IMR-90 (cell line): ENCODE measurements at regions not wholly inside any gene's neighbourhood (a gene's known extent, or its start where the extent isn't known, plus 50 kb on each side); places are given as distances from the start of the nearest gene placed in this dataset.

Experiments used
- ATAC-seq: fragments of 200-7000 bp; cut with Tn5 transposase; 2 replicates; pipeline ENCODE4 v1.9.1; 2020; ENCODE audit warnings: low read depth, mild to moderate bottlenecking, moderate library complexity
- BruUV-seq: library from RNA; stranded (reverse); fragments of 400-500 nt; replicated peaks from 2 replicates; lab custom pipeline; 2021; lab: Mats Ljungman, UMichigan
- CTCF ChIA-PET: fragments of 300-600 bp; formaldehyde crosslinking; extraction: SDS; loops from one replicate; lab custom pipeline; 2021; ENCODE audit warnings: antibody characterized with exemption; lab: Yijun Ruan, JAX
- POLR2A ChIA-PET: fragments of 300-600 bp; sonication (Branson Sonifier 250); formaldehyde crosslinking; loops from one replicate; lab custom pipeline; 2022; ENCODE audit warnings: antibody characterized with exemption; ENCODE audit not compliant: unreplicated experiment; lab: Charles Lee
- DNase-seq: peaks from one replicate; pipeline ENCODE4 v3.0.0; 2013
- H2AFZ ChIP-seq: replicated peaks from 2 replicates; pipeline ENCODE3; 2013; ENCODE audit warnings: low read length, mild to moderate bottlenecking; ENCODE audit not compliant: poor library complexity
- H2AK5ac ChIP-seq: 2 replicates; pipeline ENCODE4 v1.6.1; 2013; ENCODE audit warnings: low read depth, low read length, inconsistent platforms
- H2AK9ac ChIP-seq: replicated peaks from 2 replicates; pipeline ENCODE3; 2013; ENCODE audit warnings: mild to moderate bottlenecking, low read depth, low read length, moderate library complexity; ENCODE audit not compliant: poor library complexity
- H2BK120ac ChIP-seq: 2 replicates; pipeline ENCODE4 v1.6.1; 2013; ENCODE audit warnings: low read depth, low read length, inconsistent platforms
- H2BK15ac ChIP-seq: 3 replicates; pipeline ENCODE4 v1.6.1; 2013; ENCODE audit warnings: low read depth, low read length, inconsistent platforms
- H2BK20ac ChIP-seq: 2 replicates; pipeline ENCODE4 v1.6.1; 2013; ENCODE audit warnings: low read depth, mild to moderate bottlenecking, inconsistent platforms, low read length, moderate library complexity
- H2BK5ac ChIP-seq: 2 replicates; pipeline ENCODE4 v1.6.1; 2013; ENCODE audit warnings: mild to moderate bottlenecking, low read depth, low read length, inconsistent platforms; ENCODE audit not compliant: poor library complexity, severe bottlenecking
- H3K14ac ChIP-seq: replicated peaks from 2 replicates; pipeline ENCODE4 v1.6.1; 2013; ENCODE audit warnings: low read depth, low read length, inconsistent platforms
- H3K18ac ChIP-seq: 2 replicates; pipeline ENCODE4 v1.6.1; 2013; ENCODE audit warnings: low read depth, low read length, control low read depth
- H3K23ac ChIP-seq: 2 replicates; pipeline ENCODE4 v1.6.1; 2013; ENCODE audit warnings: low read depth, low read length, inconsistent platforms
- H3K27ac ChIP-seq: 2 replicates; pipeline ENCODE4 v1.5.1; 2013; ENCODE audit warnings: mild to moderate bottlenecking, control low read depth, low read length; ENCODE audit not compliant: insufficient read depth
- H3K27me3 ChIP-seq: 2 replicates; pipeline ENCODE4 v1.6.1; 2013; ENCODE audit warnings: low read length; ENCODE audit not compliant: control insufficient read depth, insufficient read depth
- H3K36me3 ChIP-seq: 2 replicates; pipeline ENCODE4 v1.6.1; 2013; ENCODE audit warnings: low read length, mixed read lengths; ENCODE audit not compliant: control insufficient read depth, insufficient read depth
- H3K4ac ChIP-seq: 2 replicates; pipeline ENCODE4 v1.6.1; 2013; ENCODE audit warnings: low read depth, low read length, inconsistent platforms
- H3K4me1 ChIP-seq: 2 replicates; pipeline ENCODE4 v1.6.1; 2013; ENCODE audit warnings: low read length, mixed read lengths; ENCODE audit not compliant: control insufficient read depth, insufficient read depth
- H3K4me2 ChIP-seq: 2 replicates; pipeline ENCODE4 v1.6.1; 2013; ENCODE audit warnings: low read depth, mild to moderate bottlenecking, control low read depth, low read length, moderate library complexity
- H3K4me3 ChIP-seq: 2 replicates; pipeline ENCODE4 v1.5.1; 2013; ENCODE audit warnings: low read depth, mild to moderate bottlenecking, control low read depth, low read length, moderate library complexity; ENCODE audit not compliant: insufficient read depth
- H3K56ac ChIP-seq: 2 replicates; pipeline ENCODE4 v1.6.1; 2013; ENCODE audit warnings: low read length, inconsistent platforms; ENCODE audit not compliant: insufficient read depth; ENCODE audit errors: extremely low read depth
- H3K79me1 ChIP-seq, 2 experiments: 2 replicates each; pipeline ENCODE4 v1.6.1; 2013; ENCODE audit warnings: low read length in 2 of 2, inconsistent platforms in 1 of 2, low read depth in 1 of 2
- H3K9ac ChIP-seq: 2 replicates; pipeline ENCODE4 v1.6.1; 2013; ENCODE audit warnings: low read depth, low read length, control low read depth
- H3K9me1 ChIP-seq: 2 replicates; pipeline ENCODE4 v1.6.1; 2013; ENCODE audit warnings: low read length, inconsistent platforms; ENCODE audit not compliant: insufficient read depth
- H3K9me3 ChIP-seq: 2 replicates; pipeline ENCODE4 v1.6.1; 2013; ENCODE audit warnings: low read length; ENCODE audit not compliant: control insufficient read depth, insufficient read depth
- H4K20me1 ChIP-seq: 2 replicates; pipeline ENCODE4 v1.6.1; 2013; ENCODE audit warnings: low read length, inconsistent platforms; ENCODE audit not compliant: insufficient read depth
- H4K5ac ChIP-seq: 2 replicates; pipeline ENCODE4 v1.6.1; 2013; ENCODE audit warnings: mild to moderate bottlenecking, low read depth, low read length, control low read depth
- H4K8ac ChIP-seq, 2 experiments: 2 replicates each; pipeline ENCODE4 v1.6.1; 2013; ENCODE audit warnings: low read depth in 2 of 2, low read length in 2 of 2, control low read depth in 1 of 2, inconsistent platforms in 1 of 2
- H4K91ac ChIP-seq: 2 replicates; pipeline ENCODE4 v1.6.1; 2013; ENCODE audit warnings: low read depth, low read length, inconsistent platforms; ENCODE audit not compliant: insufficient read depth
- BHLHE40 ChIP-seq: fragments of 150-350 bp; IDR thresholded peaks from 2 replicates; pipeline ENCODE4 v1.6.1; 2016; ENCODE audit warnings: mild to moderate bottlenecking, low read depth, low read length
- CEBPB ChIP-seq: IDR thresholded peaks from 2 replicates; pipeline ENCODE4 v1.6.1; 2012; ENCODE audit warnings: low read depth, low read length, improper control_type of control experiment
- CHD1 ChIP-seq: IDR thresholded peaks from 2 replicates; pipeline ENCODE4 v1.6.1; 2012; ENCODE audit warnings: low read depth, low read length, improper control_type of control experiment
- ELK1 ChIP-seq: fragments of 150-350 bp; IDR thresholded peaks from 2 replicates; pipeline ENCODE4 v1.6.1; 2016; ENCODE audit warnings: low read depth, mild to moderate bottlenecking, low read length, moderate library complexity, borderline replicate concordance
- FOS ChIP-seq: fragments of 150-350 bp; IDR thresholded peaks from 2 replicates; pipeline ENCODE4 v1.6.1; 2016; ENCODE audit warnings: low read depth, low read length
- MAFK ChIP-seq: IDR thresholded peaks from 2 replicates; pipeline ENCODE4 v1.6.1; 2012; ENCODE audit warnings: low read depth, low read length, improper control_type of control experiment
- MAZ ChIP-seq: IDR thresholded peaks from 2 replicates; pipeline ENCODE4 v1.6.1; 2012; ENCODE audit warnings: low read depth, mild to moderate bottlenecking, low read length, improper control_type of control experiment, moderate library complexity, borderline replicate concordance
- MXI1 ChIP-seq: IDR thresholded peaks from 2 replicates; pipeline ENCODE4 v1.6.1; 2012; ENCODE audit warnings: low read depth, mild to moderate bottlenecking, low read length, moderate library complexity, borderline replicate concordance
- NFE2L2 ChIP-seq: fragments of 150-350 bp; IDR thresholded peaks from 2 replicates; pipeline ENCODE4 v1.6.1; 2016; ENCODE audit warnings: low read depth, mild to moderate bottlenecking, low read length
- POLR2A ChIP-seq: IDR thresholded peaks from 2 replicates; pipeline ENCODE4 v1.6.1; 2012; ENCODE audit warnings: mild to moderate bottlenecking, low read depth, low read length
- RAD21 ChIP-seq: IDR thresholded peaks from 2 replicates; pipeline ENCODE4 v1.6.1; 2012; ENCODE audit warnings: low read length, improper control_type of control experiment
- RCOR1 ChIP-seq: IDR thresholded peaks from 2 replicates; pipeline ENCODE4 v1.6.1; 2012; ENCODE audit warnings: mild to moderate bottlenecking, low read length, improper control_type of control experiment; ENCODE audit not compliant: insufficient replicate concordance
- RFX5 ChIP-seq: IDR thresholded peaks from 2 replicates; pipeline ENCODE4 v1.8.0; 2012; ENCODE audit warnings: low read depth, mild to moderate bottlenecking, low read length, moderate library complexity
- SMC3 ChIP-seq: fragments of 150-350 bp; IDR thresholded peaks from 2 replicates; pipeline ENCODE4 v1.6.1; 2016; ENCODE audit warnings: low read depth, mild to moderate bottlenecking, antibody characterized with exemption, low read length, moderate library complexity
- USF2 ChIP-seq: fragments of 150-350 bp; IDR thresholded peaks from 2 replicates; pipeline ENCODE4 v1.6.1; 2017; ENCODE audit warnings: mild to moderate bottlenecking, antibody characterized with exemption, low read length, low read depth
- whole genome bisulfite sequencing, 2 experiments: methylation state at CpG; one replicate each; pipeline versions ENCODE4 v1.1.5 to v1.1.7; 2013; ENCODE audit warnings: missing lambda C conversion rate in 2 of 2; ENCODE audit not compliant: insufficient read length in 1 of 2; ENCODE audit errors: extremely low coverage in 2 of 2; 5-methylcytosine and 5-hydroxymethylcytosine counted together
- dilution Hi-C: fragments of 300-500 bp; cut with HindIII; formaldehyde crosslinking; loops from one replicate; pipeline ENCODE4 v1.14.3; 2018; ENCODE audit warnings: low sequenced_read_pairs; ENCODE audit not compliant: unreplicated experiment
- in situ Hi-C: fragments of 300-500 bp; cut with MboI; formaldehyde crosslinking; loops from 3 replicates; pipeline ENCODE4 v1.14.3; 2019; ENCODE audit warnings: low sequenced_read_pairs, inconsistent platforms, mixed read lengths
- intact Hi-C: fragments of 100-400 bp; cut with micrococcal nuclease; formaldehyde crosslinking; loops from 2 replicates; pipeline ENCODE4 v1.10.0; 2022
- TF ChIP-seq, protein P1 (sequence below): conservative IDR thresholded peaks from 2 replicates; pipeline ENCODE4 v1.5.1; 2012; ENCODE audit warnings: mild to moderate bottlenecking, low read depth, low read length, improper control_type of control experiment

- WGBS, 2 experiments, result 50% methylated on average over 1 of the region's 1 CpG; no CpG with 5 or more reads in 1 of the 2 experiments
- no peak for ATAC-seq
- H4K91ac ChIP-seq, result no peak overlapping the region
- no peak overlapping the region for H3K14ac ChIP-seq
- H4K20me1 ChIP-seq, result no peaks in the 10 kb centered on the region
- H3K9me1 ChIP-seq, result no peaks in the 10 kb centered on the region
- no peak overlapping the region for H2BK120ac ChIP-seq
- DNase-seq, result no peak
- no peak overlapping the region for H3K4me2 ChIP-seq
- H3K23ac ChIP-seq, result no peak overlapping the region
- no peak overlapping the region for H3K27ac ChIP-seq
- ChIA-PET CTCF (no interaction called here), POLR2A (no interaction called here)
- no peak for TF ChIP-seq MAFK
- TF ChIP-seq, protein P1, sequence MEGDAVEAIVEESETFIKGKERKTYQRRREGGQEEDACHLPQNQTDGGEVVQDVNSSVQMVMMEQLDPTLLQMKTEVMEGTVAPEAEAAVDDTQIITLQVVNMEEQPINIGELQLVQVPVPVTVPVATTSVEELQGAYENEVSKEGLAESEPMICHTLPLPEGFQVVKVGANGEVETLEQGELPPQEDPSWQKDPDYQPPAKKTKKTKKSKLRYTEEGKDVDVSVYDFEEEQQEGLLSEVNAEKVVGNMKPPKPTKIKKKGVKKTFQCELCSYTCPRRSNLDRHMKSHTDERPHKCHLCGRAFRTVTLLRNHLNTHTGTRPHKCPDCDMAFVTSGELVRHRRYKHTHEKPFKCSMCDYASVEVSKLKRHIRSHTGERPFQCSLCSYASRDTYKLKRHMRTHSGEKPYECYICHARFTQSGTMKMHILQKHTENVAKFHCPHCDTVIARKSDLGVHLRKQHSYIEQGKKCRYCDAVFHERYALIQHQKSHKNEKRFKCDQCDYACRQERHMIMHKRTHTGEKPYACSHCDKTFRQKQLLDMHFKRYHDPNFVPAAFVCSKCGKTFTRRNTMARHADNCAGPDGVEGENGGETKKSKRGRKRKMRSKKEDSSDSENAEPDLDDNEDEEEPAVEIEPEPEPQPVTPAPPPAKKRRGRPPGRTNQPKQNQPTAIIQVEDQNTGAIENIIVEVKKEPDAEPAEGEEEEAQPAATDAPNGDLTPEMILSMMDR, result no peak
- no peak for TF ChIP-seq RFX5
- TF ChIP-seq POLR2A, result no peak
- TF ChIP-seq RCOR1, result no peak
- TF ChIP-seq NFE2L2, result no peak
- no peak for TF ChIP-seq CHD1
- no peak for TF ChIP-seq BHLHE40
- no peak for TF ChIP-seq RAD21
- TF ChIP-seq MXI1, result no peak
- TF ChIP-seq MAZ, result no peak
- no peak for TF ChIP-seq CEBPB
- no peak for TF ChIP-seq SMC3
- no peak for TF ChIP-seq ELK1
- TF ChIP-seq FOS, result no peak
- TF ChIP-seq USF2, result no peak
- no peak overlapping the region for H3K56ac ChIP-seq
- no TSS peak for BruUV-seq
- in situ Hi-C loops (no loop called here), dilution Hi-C loops (no loop called here), intact Hi-C loops (no loop called here)
- no peaks in the 10 kb centered on the region for H3K36me3 ChIP-seq
- no peak overlapping the region for H2BK15ac ChIP-seq
- no peak overlapping the region for H2BK20ac ChIP-seq
- no peaks in the 10 kb centered on the region for H3K27me3 ChIP-seq
- no peak overlapping the region for H2BK5ac ChIP-seq
- no peak overlapping the region for H2AK9ac ChIP-seq
- no peak overlapping the region for H2AK5ac ChIP-seq
- H3K4me3 ChIP-seq, result no peak overlapping the region
- no peak overlapping the region for H4K5ac ChIP-seq
- no peak overlapping the region for H3K9ac ChIP-seq
- peaks cover 2% of the 10 kb centered on the region; the same call in 1 of the 2 replicates for H3K9me3 ChIP-seq
- no peak overlapping the region for H4K8ac ChIP-seq
- no peaks in the 10 kb centered on the region for H3K79me1 ChIP-seq
- H3K4me1 ChIP-seq, result no peaks in the 10 kb centered on the region
- H2AFZ ChIP-seq, result no peak overlapping the region
- H3K18ac ChIP-seq, result no peak overlapping the region
- no peak overlapping the region for H3K4ac ChIP-seq
Observed at GRCh38 chr6:67210450-67210849, 1424.6 kb upstream of the ADGRB3 start.
